Ishikawa (cell line): ENCODE measurements at regions not wholly inside any gene's neighbourhood (a gene's known extent, or its start where the extent isn't known, plus 50 kb on each side); places are given as distances from the start of the nearest gene placed in this dataset.
A peak's percentile ranks its signal among the peaks of the same experiment; 100 is the strongest.

ENCODE experiments used
- CEBPB ChIP-seq: IDR thresholded peaks from 2 replicates; pipeline ENCODE4 v1.6.1; 2012
- CREB1 ChIP-seq: IDR thresholded peaks from 2 replicates; pipeline ENCODE4 v1.6.1; 2012; ENCODE audit warnings: low read depth
- EGR1 ChIP-seq: IDR thresholded peaks from 2 replicates; pipeline ENCODE4 v1.6.1; 2012
- EP300 ChIP-seq: IDR thresholded peaks from 2 replicates; pipeline ENCODE4 v1.6.1; 2012; ENCODE audit warnings: borderline replicate concordance
- FOXM1 ChIP-seq: IDR thresholded peaks from 2 replicates; pipeline ENCODE4 v1.6.1; 2012; ENCODE audit warnings: low read depth, borderline replicate concordance
- NFIC ChIP-seq: IDR thresholded peaks from 2 replicates; pipeline ENCODE4 v1.6.1; 2012
- RAD21 ChIP-seq: IDR thresholded peaks from 2 replicates; pipeline ENCODE4 v1.6.1; 2012; ENCODE audit warnings: low read depth
- TAF1 ChIP-seq: IDR thresholded peaks from 2 replicates; pipeline ENCODE4 v1.6.1; 2012; ENCODE audit warnings: low read depth, mild to moderate bottlenecking
- TCF12 ChIP-seq: IDR thresholded peaks from 2 replicates; pipeline ENCODE4 v1.6.1; 2012; ENCODE audit warnings: low read depth
- TEAD4 ChIP-seq: IDR thresholded peaks from 2 replicates; pipeline ENCODE4 v1.6.1; 2012
- YY1 ChIP-seq: IDR thresholded peaks from 2 replicates; pipeline ENCODE4 v1.6.1; 2012; ENCODE audit warnings: low read depth
- ZBTB7A ChIP-seq: IDR thresholded peaks from 2 replicates; pipeline ENCODE4 v1.6.1; 2012; ENCODE audit warnings: low read depth
- TF ChIP-seq, protein P1 (sequence below): IDR thresholded peaks from 2 replicates; pipeline ENCODE4 v1.6.1; 2012
- TF ChIP-seq, protein P2 (sequence below): IDR thresholded peaks from 2 replicates; pipeline ENCODE4 v1.6.1; 2012; ENCODE audit warnings: low read depth, mild to moderate bottlenecking
- TF ChIP-seq, protein P3 (sequence below): IDR thresholded peaks from 2 replicates; pipeline ENCODE4 v1.6.1; 2012

DNA sequence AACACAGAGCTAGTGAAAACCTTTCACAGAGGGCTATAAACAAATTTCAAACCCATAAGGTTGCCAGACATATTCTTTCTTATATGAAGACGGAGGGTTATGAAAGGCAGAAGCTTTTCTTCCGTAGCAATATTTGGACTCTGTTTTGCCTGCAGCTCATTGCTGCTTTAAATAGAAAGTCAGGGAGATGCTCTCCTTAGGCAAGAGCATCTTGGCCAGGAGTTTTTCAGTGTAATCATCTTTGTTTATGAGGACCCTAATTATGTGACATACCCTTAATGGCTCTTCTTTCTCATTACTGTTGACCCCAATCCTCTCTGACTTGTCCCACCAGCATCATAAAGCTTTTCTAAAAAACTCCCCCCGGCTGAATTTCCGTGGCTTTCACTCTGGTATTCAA is 433.4 kb upstream of the NRXN1 start:
- no peak for TF ChIP-seq TAF1

DNA sequence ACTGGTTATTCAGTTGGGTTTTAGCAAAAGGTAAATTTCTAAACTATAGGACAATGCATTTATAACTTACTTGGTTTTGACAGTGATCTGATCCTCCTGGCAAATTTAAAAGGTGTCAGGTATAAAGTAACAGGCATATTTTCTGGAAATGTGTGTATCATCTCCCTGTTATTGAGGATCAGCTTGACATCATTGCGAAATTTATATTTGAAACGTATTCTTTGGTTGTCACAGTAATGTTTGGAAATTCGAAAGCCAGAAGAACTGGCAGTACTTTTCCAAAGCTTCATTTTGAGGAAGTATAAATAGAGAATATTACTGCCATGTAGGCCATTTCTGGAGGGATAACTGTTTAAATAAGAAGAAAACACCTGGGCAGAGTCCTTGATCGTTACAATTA is 422.2 kb upstream of the NRXN1 start:
- TF ChIP-seq FOXM1 = no peak
- TF ChIP-seq, protein P1, sequence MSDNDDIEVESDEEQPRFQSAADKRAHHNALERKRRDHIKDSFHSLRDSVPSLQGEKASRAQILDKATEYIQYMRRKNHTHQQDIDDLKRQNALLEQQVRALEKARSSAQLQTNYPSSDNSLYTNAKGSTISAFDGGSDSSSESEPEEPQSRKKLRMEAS = no peak

DNA sequence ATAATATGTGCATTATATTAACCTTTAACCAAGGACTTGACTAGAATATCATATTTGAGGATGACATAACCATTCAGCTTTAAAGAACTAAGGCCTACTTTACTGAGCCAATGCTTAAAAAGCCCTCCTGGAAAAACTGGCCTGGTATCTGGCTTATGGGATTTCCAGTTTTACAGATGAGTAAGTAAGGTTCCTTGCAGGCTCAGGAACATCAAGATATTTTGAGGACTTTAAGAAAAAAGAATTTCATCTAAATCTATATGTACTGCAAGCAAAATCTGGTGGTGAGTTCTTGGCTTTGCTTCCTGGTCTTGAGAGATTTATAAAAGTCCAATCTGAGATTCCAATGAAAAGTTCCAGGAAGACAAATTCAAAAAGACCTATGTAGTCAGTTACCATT is 417.0 kb upstream of the NRXN1 start:
- no peak for TF ChIP-seq TCF12
- TF ChIP-seq, protein P1 = no peak
- TF ChIP-seq EP300 = no peak
- no peak for TF ChIP-seq TAF1
- no peak for TF ChIP-seq TEAD4
- no peak for TF ChIP-seq CEBPB
- TF ChIP-seq, protein P2, sequence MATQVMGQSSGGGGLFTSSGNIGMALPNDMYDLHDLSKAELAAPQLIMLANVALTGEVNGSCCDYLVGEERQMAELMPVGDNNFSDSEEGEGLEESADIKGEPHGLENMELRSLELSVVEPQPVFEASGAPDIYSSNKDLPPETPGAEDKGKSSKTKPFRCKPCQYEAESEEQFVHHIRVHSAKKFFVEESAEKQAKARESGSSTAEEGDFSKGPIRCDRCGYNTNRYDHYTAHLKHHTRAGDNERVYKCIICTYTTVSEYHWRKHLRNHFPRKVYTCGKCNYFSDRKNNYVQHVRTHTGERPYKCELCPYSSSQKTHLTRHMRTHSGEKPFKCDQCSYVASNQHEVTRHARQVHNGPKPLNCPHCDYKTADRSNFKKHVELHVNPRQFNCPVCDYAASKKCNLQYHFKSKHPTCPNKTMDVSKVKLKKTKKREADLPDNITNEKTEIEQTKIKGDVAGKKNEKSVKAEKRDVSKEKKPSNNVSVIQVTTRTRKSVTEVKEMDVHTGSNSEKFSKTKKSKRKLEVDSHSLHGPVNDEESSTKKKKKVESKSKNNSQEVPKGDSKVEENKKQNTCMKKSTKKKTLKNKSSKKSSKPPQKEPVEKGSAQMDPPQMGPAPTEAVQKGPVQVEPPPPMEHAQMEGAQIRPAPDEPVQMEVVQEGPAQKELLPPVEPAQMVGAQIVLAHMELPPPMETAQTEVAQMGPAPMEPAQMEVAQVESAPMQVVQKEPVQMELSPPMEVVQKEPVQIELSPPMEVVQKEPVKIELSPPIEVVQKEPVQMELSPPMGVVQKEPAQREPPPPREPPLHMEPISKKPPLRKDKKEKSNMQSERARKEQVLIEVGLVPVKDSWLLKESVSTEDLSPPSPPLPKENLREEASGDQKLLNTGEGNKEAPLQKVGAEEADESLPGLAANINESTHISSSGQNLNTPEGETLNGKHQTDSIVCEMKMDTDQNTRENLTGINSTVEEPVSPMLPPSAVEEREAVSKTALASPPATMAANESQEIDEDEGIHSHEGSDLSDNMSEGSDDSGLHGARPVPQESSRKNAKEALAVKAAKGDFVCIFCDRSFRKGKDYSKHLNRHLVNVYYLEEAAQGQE = no peak
- no peak for TF ChIP-seq CREB1
- TF ChIP-seq, protein P3, sequence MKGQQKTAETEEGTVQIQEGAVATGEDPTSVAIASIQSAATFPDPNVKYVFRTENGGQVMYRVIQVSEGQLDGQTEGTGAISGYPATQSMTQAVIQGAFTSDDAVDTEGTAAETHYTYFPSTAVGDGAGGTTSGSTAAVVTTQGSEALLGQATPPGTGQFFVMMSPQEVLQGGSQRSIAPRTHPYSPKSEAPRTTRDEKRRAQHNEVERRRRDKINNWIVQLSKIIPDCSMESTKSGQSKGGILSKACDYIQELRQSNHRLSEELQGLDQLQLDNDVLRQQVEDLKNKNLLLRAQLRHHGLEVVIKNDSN = no peak
- TF ChIP-seq EGR1 = no peak
- no peak for TF ChIP-seq FOXM1
- no peak for TF ChIP-seq ZBTB7A
- TF ChIP-seq YY1 = no peak
- TF ChIP-seq NFIC = no peak
- no peak for TF ChIP-seq RAD21

DNA sequence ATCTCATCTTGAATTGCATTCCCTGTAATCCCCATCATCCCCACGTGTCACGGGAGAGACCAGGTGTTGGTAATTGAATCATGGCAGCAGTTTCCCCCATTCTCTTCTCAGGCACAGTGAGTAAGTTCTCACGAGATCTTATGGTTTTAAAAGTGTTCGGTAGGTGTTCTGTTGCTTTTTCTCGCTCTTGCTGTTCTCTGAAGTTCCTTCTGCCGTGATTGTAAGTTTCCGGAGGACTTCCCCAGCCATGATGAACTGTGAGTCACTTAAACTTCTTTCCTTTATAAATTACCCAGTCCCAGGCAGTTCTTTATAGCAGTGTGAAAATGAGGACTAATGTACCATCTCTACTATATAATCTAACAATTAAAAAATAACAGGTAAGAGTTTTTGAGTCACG is 409.9 kb upstream of the NRXN1 start:
- TF ChIP-seq RAD21 (no peak), TCF12 (no peak), FOXM1 (no peak), NFIC (no peak), YY1 (no peak), TAF1 (no peak), CEBPB (no peak), EP300 (no peak), CREB1 (no peak), TEAD4 (no peak), EGR1 (no peak), ZBTB7A (no peak)
- TF ChIP-seq, protein P3 = no peak
- TF ChIP-seq, protein P1 = no peak
- TF ChIP-seq, protein P2 = no peak

DNA sequence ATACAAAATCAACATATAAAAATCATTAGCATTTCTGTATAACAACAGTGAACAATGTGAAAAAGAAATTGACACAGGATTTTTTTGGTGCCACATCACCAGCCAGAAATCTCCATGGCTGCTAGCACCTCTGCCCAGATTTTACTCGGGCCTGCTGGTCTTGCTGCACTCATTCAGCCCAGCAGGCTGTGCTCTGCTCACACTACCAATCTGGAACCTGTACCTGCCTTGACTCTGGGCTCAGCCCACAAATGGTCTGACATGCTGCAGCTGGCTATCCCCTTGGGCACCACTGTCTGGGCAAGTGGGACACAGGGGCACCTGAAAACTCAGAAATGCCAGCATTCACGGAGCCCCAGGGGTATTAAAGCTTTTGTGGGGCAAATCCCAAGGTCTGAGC is 392.5 kb upstream of the NRXN1 start:
- TF ChIP-seq NFIC (no peak), RAD21 (peak; percentile 25; the same call in 1 of the 2 replicates)
- TF ChIP-seq, protein P2 = no peak

DNA sequence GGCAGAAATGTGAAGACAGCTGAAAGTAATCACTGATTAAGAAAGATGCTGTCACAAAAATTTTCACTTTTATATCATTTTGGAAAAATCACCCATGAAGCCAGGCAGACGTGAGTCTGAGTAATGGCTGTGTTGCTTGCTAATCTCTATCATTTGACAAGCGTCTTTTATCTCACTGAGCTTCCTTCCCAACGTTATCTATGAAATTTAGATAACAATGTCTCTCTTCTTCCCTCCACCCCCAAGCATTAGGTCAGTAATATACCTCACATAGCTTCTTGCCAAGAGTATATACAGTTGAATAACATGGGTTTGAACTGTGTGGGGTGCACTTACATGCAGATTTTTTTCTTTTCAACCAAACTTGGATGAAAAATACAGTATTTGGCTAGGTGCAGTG is 388.6 kb upstream of the NRXN1 start:
- no peak for TF ChIP-seq CREB1
- TF ChIP-seq RAD21 = no peak
- TF ChIP-seq CEBPB = no peak
- no peak for TF ChIP-seq TEAD4
- no peak for TF ChIP-seq TCF12
- no peak for TF ChIP-seq TAF1
- TF ChIP-seq FOXM1 = no peak
- TF ChIP-seq ZBTB7A = no peak
- TF ChIP-seq, protein P1 = no peak
- no peak for TF ChIP-seq EP300
- TF ChIP-seq, protein P3 = no peak
- TF ChIP-seq NFIC = no peak
- no peak for TF ChIP-seq EGR1
- no peak for TF ChIP-seq YY1
- TF ChIP-seq, protein P2 = no peak
